PC-3 (cell line): ENCODE measurements at regions not wholly inside any gene's neighbourhood (a gene's known extent, or its start where the extent isn't known, plus 50 kb on each side); places are given as distances from the start of the nearest gene placed in this dataset.

Experiments used
- EZH2 ChIP-seq: fragments of 300-600 bp; sonication (generic); IDR thresholded peaks from one replicate; pipeline ENCODE4 v1.6.1; 2017; ENCODE audit warnings: antibody characterized with exemption, mild to moderate bottlenecking, low read length; ENCODE audit not compliant: unreplicated experiment
- TF ChIP-seq, protein P1 (sequence below): fragments of 300-600 bp; sonication (generic); conservative IDR thresholded peaks from 2 replicates; pipeline ENCODE4 v1.5.1; 2017; ENCODE audit warnings: antibody characterized with exemption, low read depth, mild to moderate bottlenecking, low read length

- TF ChIP-seq, protein P1, sequence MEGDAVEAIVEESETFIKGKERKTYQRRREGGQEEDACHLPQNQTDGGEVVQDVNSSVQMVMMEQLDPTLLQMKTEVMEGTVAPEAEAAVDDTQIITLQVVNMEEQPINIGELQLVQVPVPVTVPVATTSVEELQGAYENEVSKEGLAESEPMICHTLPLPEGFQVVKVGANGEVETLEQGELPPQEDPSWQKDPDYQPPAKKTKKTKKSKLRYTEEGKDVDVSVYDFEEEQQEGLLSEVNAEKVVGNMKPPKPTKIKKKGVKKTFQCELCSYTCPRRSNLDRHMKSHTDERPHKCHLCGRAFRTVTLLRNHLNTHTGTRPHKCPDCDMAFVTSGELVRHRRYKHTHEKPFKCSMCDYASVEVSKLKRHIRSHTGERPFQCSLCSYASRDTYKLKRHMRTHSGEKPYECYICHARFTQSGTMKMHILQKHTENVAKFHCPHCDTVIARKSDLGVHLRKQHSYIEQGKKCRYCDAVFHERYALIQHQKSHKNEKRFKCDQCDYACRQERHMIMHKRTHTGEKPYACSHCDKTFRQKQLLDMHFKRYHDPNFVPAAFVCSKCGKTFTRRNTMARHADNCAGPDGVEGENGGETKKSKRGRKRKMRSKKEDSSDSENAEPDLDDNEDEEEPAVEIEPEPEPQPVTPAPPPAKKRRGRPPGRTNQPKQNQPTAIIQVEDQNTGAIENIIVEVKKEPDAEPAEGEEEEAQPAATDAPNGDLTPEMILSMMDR: no peak
- TF ChIP-seq EZH2: no peak
Measured at GRCh38 chr6:166779963-166780683, 153.1 kb upstream of the RPS6KA2 start.
